H1 (cell line): ENCODE measurements at regions not wholly inside any gene's neighbourhood (a gene's known extent, or its start where the extent isn't known, plus 50 kb on each side); places are given as distances from the start of the nearest gene placed in this dataset.
A peak's percentile ranks its signal among the peaks of the same experiment; 100 is the strongest.

Source experiments
- CTCF ChIA-PET: fragments of 300-600 bp; sonication (Branson Sonifier 250); formaldehyde crosslinking; loops from one replicate; lab custom pipeline; 2021; ENCODE audit not compliant: partially characterized antibody; lab: Charles Lee
- POLR2A ChIA-PET: fragments of 300-600 bp; sonication (Branson Sonifier 250); formaldehyde crosslinking; loops from one replicate; lab custom pipeline; 2021; ENCODE audit warnings: inconsistent platforms; ENCODE audit not compliant: partially characterized antibody; lab: Charles Lee
- DNase-seq, 2 experiments: peaks; one replicate each; pipeline versions ENCODE4 v3.0.0 to v3.0.0-alpha.2; 2010 to 2022; ENCODE audit warnings: low spot score in 2 of 2, low read depth in 1 of 2, mixed read lengths in 1 of 2
- FAIRE-seq: peaks from 2 replicates; lab custom pipeline; 2011; peaks lifted over from hg19 to GRCh38; lab: Jason Lieb, UNC
- H2AFZ ChIP-seq: 2 replicates; pipeline ENCODE4 v1.8.1; 2012; ENCODE audit warnings: low read length, inconsistent platforms
- H2AK5ac ChIP-seq: 2 replicates; pipeline ENCODE4 v1.6.1; 2013; ENCODE audit warnings: low read depth, low read length
- H2BK120ac ChIP-seq: replicated peaks from 2 replicates; pipeline ENCODE3; 2013; ENCODE audit warnings: low read depth, low read length, inconsistent platforms
- H2BK12ac ChIP-seq: 2 replicates; pipeline ENCODE4 v1.6.1; 2013; ENCODE audit warnings: low read depth, low read length
- H2BK15ac ChIP-seq: 2 replicates; pipeline ENCODE4 v1.6.1; 2013; ENCODE audit warnings: low read length
- H2BK20ac ChIP-seq: 2 replicates; pipeline ENCODE4 v1.6.1; 2013; ENCODE audit warnings: low read length
- H2BK5ac ChIP-seq: 2 replicates; pipeline ENCODE4 v1.6.1; 2013; ENCODE audit warnings: low read depth, low read length
- H3K14ac ChIP-seq: 2 replicates; pipeline ENCODE4 v1.6.1; 2013; ENCODE audit warnings: inconsistent platforms; ENCODE audit not compliant: insufficient read length
- H3K18ac ChIP-seq: 2 replicates; pipeline ENCODE4 v1.6.1; 2013; ENCODE audit warnings: low read length; ENCODE audit errors: extremely low read depth
- H3K23ac ChIP-seq: 2 replicates; pipeline ENCODE4 v1.6.1; 2013; ENCODE audit warnings: inconsistent platforms; ENCODE audit not compliant: insufficient read length
- H3K23me2 ChIP-seq: 2 replicates; pipeline ENCODE4 v1.6.1; 2013; ENCODE audit warnings: low read depth, low read length
- H3K27ac ChIP-seq: 2 replicates; pipeline ENCODE4 v1.6.1; 2011; ENCODE audit warnings: low read depth, low read length, inconsistent platforms
- H3K27me3 ChIP-seq, 4 experiments: replicated peaks in 1 of 4; 1 replicate in 1 of 4; 2 replicates in 3 of 4; pipeline versions ENCODE4 v1.6.1 to v1.8.1; 2011 to 2013; ENCODE audit warnings: low read length in 3 of 4, mild to moderate bottlenecking in 3 of 4, inconsistent platforms in 2 of 4, mixed read lengths in 2 of 4, moderate library complexity in 1 of 4; ENCODE audit not compliant: control insufficient read depth in 3 of 4, insufficient read depth in 3 of 4; ENCODE audit errors: extremely low read depth in 1 of 4
- H3K36me3 ChIP-seq, 4 experiments: 2 replicates each; pipeline versions ENCODE4 v1.6.1 to v1.8.1; 2011 to 2013; ENCODE audit warnings: mild to moderate bottlenecking in 4 of 4, low read length in 3 of 4, moderate library complexity in 2 of 4, control low read depth in 1 of 4, inconsistent platforms in 1 of 4; ENCODE audit not compliant: insufficient read depth in 4 of 4, control insufficient read depth in 2 of 4
- H3K4ac ChIP-seq: replicated peaks from 2 replicates; pipeline ENCODE3; 2013; ENCODE audit warnings: low read length, low read depth, mixed read lengths, inconsistent platforms; ENCODE audit not compliant: insufficient read length
- H3K4me1 ChIP-seq, 4 experiments: replicated peaks in 1 of 4; 1 replicate in 1 of 4; 2 replicates in 3 of 4; pipeline versions ENCODE4 v1.6.1 to v1.8.1; 2011 to 2013; ENCODE audit warnings: low read length in 3 of 4, inconsistent platforms in 2 of 4, mixed read lengths in 1 of 4; ENCODE audit not compliant: insufficient read depth in 4 of 4, control insufficient read depth in 3 of 4
- H3K4me2 ChIP-seq, 2 experiments: 2 replicates each; pipeline versions ENCODE4 v1.6.1 to v1.8.1; 2011 to 2013; ENCODE audit warnings: low read depth in 2 of 2, low read length in 2 of 2, control low read depth in 1 of 2, inconsistent platforms in 1 of 2, mild to moderate bottlenecking in 1 of 2; ENCODE audit not compliant: insufficient read depth in 1 of 2
- H3K4me3 ChIP-seq, 4 experiments: fragments of 200-600, 300-600 bp in 1 of 4; sonication (generic), shearing (Covaris generic), sonication (Bioruptor Twin) in 1 of 4; 2 replicates each; pipeline versions ENCODE4 v1.5.1 to v1.8.1; 2011 to 2016; ENCODE audit warnings: low read length in 4 of 4, low read depth in 3 of 4, control low read depth in 2 of 4, inconsistent platforms in 2 of 4, mild to moderate bottlenecking in 2 of 4, mixed read lengths in 1 of 4, moderate library complexity in 1 of 4; ENCODE audit not compliant: insufficient read depth in 2 of 4; ENCODE audit errors: extremely low read depth in 1 of 4
- H3K56ac ChIP-seq: replicated peaks from 2 replicates; pipeline ENCODE3; 2013; ENCODE audit warnings: low read depth, mild to moderate bottlenecking, mixed read lengths, low read length, inconsistent platforms; ENCODE audit not compliant: insufficient read length
- H3K79me1 ChIP-seq: 2 replicates; pipeline ENCODE4 v1.6.1; 2013; ENCODE audit warnings: low read depth, low read length, control low read depth
- H3K79me2 ChIP-seq, 2 experiments: 2 replicates each; pipeline versions ENCODE4 v1.6.1 to v1.8.1; 2012 to 2013; ENCODE audit warnings: low read length in 2 of 2, mild to moderate bottlenecking in 2 of 2, inconsistent platforms in 1 of 2; ENCODE audit not compliant: insufficient read depth in 2 of 2, control insufficient read depth in 1 of 2
- H3K9ac ChIP-seq, 4 experiments: replicated peaks in 1 of 4; 1 replicate in 1 of 4; 2 replicates in 3 of 4; pipeline versions ENCODE4 v1.6.1 to v1.8.1; 2011 to 2013; ENCODE audit warnings: low read depth in 3 of 4, low read length in 3 of 4, control low read depth in 2 of 4, mild to moderate bottlenecking in 2 of 4, moderate library complexity in 2 of 4, inconsistent platforms in 1 of 4; ENCODE audit errors: extremely low read depth in 1 of 4
- H3K9me3 ChIP-seq, 2 experiments: 2 replicates each; pipeline versions ENCODE4 v1.6.1 to v1.8.1; 2012 to 2013; ENCODE audit warnings: mild to moderate bottlenecking in 2 of 2, moderate library complexity in 2 of 2, control low read depth in 1 of 2, inconsistent platforms in 1 of 2, low read depth in 1 of 2, low read length in 1 of 2, mixed read lengths in 1 of 2; ENCODE audit not compliant: insufficient read depth in 2 of 2
- H4K20me1 ChIP-seq, 2 experiments: replicated peaks in 1 of 2; 2 replicates each; pipeline versions ENCODE3 to v1.8.1; 2011 to 2013; ENCODE audit warnings: inconsistent platforms in 2 of 2, low read length in 2 of 2, mild to moderate bottlenecking in 1 of 2; ENCODE audit not compliant: insufficient read depth in 2 of 2, control insufficient read depth in 1 of 2
- H4K5ac ChIP-seq: 2 replicates; pipeline ENCODE4 v1.6.1; 2013; ENCODE audit warnings: low read length, low read depth, mixed read lengths, inconsistent platforms; ENCODE audit not compliant: insufficient read length
- H4K8ac ChIP-seq: 2 replicates; pipeline ENCODE4 v1.8.0; 2013; ENCODE audit warnings: mild to moderate bottlenecking, moderate library complexity, low read length, inconsistent platforms; ENCODE audit not compliant: insufficient read depth; ENCODE audit errors: extremely low read depth
- H4K91ac ChIP-seq: replicated peaks from 2 replicates; pipeline ENCODE3; 2013; ENCODE audit warnings: low read length, mixed read lengths, inconsistent platforms; ENCODE audit not compliant: insufficient read length
- BACH1 ChIP-seq: IDR thresholded peaks from 2 replicates; pipeline ENCODE4 v1.6.1; 2012; ENCODE audit warnings: low read length, improper control_type of control experiment
- EP300 ChIP-seq, 2 experiments: IDR thresholded peaks; 1 replicate in 1 of 2; 2 replicates in 1 of 2; pipeline ENCODE4 v1.6.1; 2011 to 2012; ENCODE audit warnings: low read depth in 2 of 2, low read length in 2 of 2, mild to moderate bottlenecking in 2 of 2, borderline replicate concordance in 1 of 2, inconsistent platforms in 1 of 2, moderate library complexity in 1 of 2
- FOSL1 ChIP-seq: IDR thresholded peaks from 2 replicates; pipeline ENCODE4 v1.6.1; 2011; ENCODE audit warnings: mild to moderate bottlenecking, low read depth, low read length, moderate library complexity; ENCODE audit not compliant: insufficient read depth
- KDM1A ChIP-seq: fragments of 200-600, 300-600 bp; sonication (generic); IDR thresholded peaks from 2 replicates; pipeline ENCODE4 v1.7.1; 2016; ENCODE audit warnings: mild to moderate bottlenecking, low read length, borderline replicate concordance
- MAFK ChIP-seq: IDR thresholded peaks from 2 replicates; pipeline ENCODE4 v1.6.1; 2012; ENCODE audit warnings: low read depth, mild to moderate bottlenecking, improper control_type of control experiment, low read length
- NANOG ChIP-seq: IDR thresholded peaks from 2 replicates; pipeline ENCODE4 v1.6.1; 2011; ENCODE audit warnings: low read length, low read depth, mild to moderate bottlenecking, inconsistent platforms; ENCODE audit not compliant: insufficient read depth, poor library complexity, severe bottlenecking
- RAD21 ChIP-seq, 2 experiments: IDR thresholded peaks in 1 of 2; conservative IDR thresholded peaks in 1 of 2; 2 replicates each; pipeline ENCODE4 v1.6.1; 2011; ENCODE audit warnings: low read depth in 2 of 2, low read length in 2 of 2, improper control_type of control experiment in 1 of 2, inconsistent platforms in 1 of 2, mild to moderate bottlenecking in 1 of 2, moderate library complexity in 1 of 2
- RXRA ChIP-seq: IDR thresholded peaks from 2 replicates; pipeline ENCODE4 v1.6.1; 2011; ENCODE audit warnings: low read depth, mild to moderate bottlenecking, low read length, moderate library complexity; ENCODE audit not compliant: insufficient read depth
- SAP30 ChIP-seq: fragments of 300-600 bp; sonication (generic); IDR thresholded peaks from 2 replicates; pipeline ENCODE4 v1.7.1; 2012; ENCODE audit warnings: low read length, moderate library complexity, mild to moderate bottlenecking, inconsistent platforms; ENCODE audit not compliant: insufficient read depth, insufficient replicate concordance
- WGBS, 2 experiments: shearing (Covaris generic) in 1 of 2; methylation state at CpG; one replicate each; pipeline versions ENCODE4 v1.1.6 to v1.1.7; 2013 to 2015; ENCODE audit warnings: low lambda C conversion rate in 2 of 2, mixed read lengths in 2 of 2, inconsistent platforms in 1 of 2, low coverage in 1 of 2, missing lambda C conversion rate in 1 of 2; ENCODE audit not compliant: insufficient replicate concordance in 2 of 2, insufficient coverage in 1 of 2, insufficient read length in 1 of 2; ENCODE audit errors: extremely low coverage in 1 of 2, missing lambda C conversion rate in 1 of 2; 5-methylcytosine and 5-hydroxymethylcytosine counted together

- H3K4me3 ChIP-seq: peak overlapping the region in 2 of 4 experiments; percentile 5 to 44; a peak in 4 of 8 replicates
- DNase-seq: no peak
- peak overlapping the region; percentile 73 for H4K5ac ChIP-seq
- H3K4me1 ChIP-seq: peaks cover 5 to 25% (median 14%) of the 10 kb centered on the region in 4 experiments
- no peaks in the 10 kb centered on the region for H3K79me2 ChIP-seq
- H3K23ac ChIP-seq: no peak overlapping the region
- no peak overlapping the region; a peak in 1 of 7 replicates for H3K9ac ChIP-seq
- peak overlapping the region; percentile 62; the same call in 1 of the 2 replicates for H3K18ac ChIP-seq
- no peaks in the 10 kb centered on the region for H3K36me3 ChIP-seq
- H2BK5ac ChIP-seq: peak overlapping the region; percentile 83; the same call in 1 of the 2 replicates
- peak overlapping the region; percentile 43 for H2AFZ ChIP-seq
- H4K8ac ChIP-seq: peak overlapping the region; percentile 79
- ChIA-PET POLR2A (interaction anchor here (1.0 to 1.8 kb wide), 5 partner anchors 7 to 85 kb away, joined by 3 to 5 read pairs (median 4); no protein-coding TSS in a partner anchor), CTCF (interaction anchor here (0.6 to 2.0 kb wide), 11 partner anchors 13 to 342 kb away, joined by 3 to 6 read pairs (median 3); no protein-coding TSS in a partner anchor)
- H3K23me2 ChIP-seq: peaks cover 2% of the 10 kb centered on the region; the same call in 1 of the 2 replicates
- H2BK15ac ChIP-seq: peak overlapping the region; percentile 92; the same call in 1 of the 2 replicates
- 0 out of 2 replicates have a peak overlapping the region, but pooled peaks have one; percentile 96 for H2BK12ac ChIP-seq
- 39% methylated on average over 15 of the region's 23 CpGs; no CpG with 5 or more reads in 1 of the 2 experiments for WGBS, 2 experiments
- H2BK20ac ChIP-seq: peak overlapping the region; percentile 80; the same call in 1 of the 2 replicates
- peak overlapping the region; percentile 71 for H2BK120ac ChIP-seq
- peak overlapping the region; percentile 6 for H3K4ac ChIP-seq
- peak overlapping the region; percentile 27 for H4K91ac ChIP-seq
- no peaks in the 10 kb centered on the region for H4K20me1 ChIP-seq
- no peak overlapping the region for H3K56ac ChIP-seq
- peak overlapping the region; percentile 82; the same call in 1 of the 2 replicates for H2AK5ac ChIP-seq
- FAIRE-seq: no peak
- H3K14ac ChIP-seq: no peak overlapping the region
- peak overlapping the region; percentile 11; the same call in 1 of the 2 replicates for H3K27ac ChIP-seq
- no peaks in the 10 kb centered on the region for H3K27me3 ChIP-seq
- peak overlapping the region; percentile 55 to 57 for H3K4me2 ChIP-seq
- no peaks in the 10 kb centered on the region; the same call in 1 of the 2 replicates for H3K79me1 ChIP-seq
- H3K9me3 ChIP-seq: no peaks in the 10 kb centered on the region; a peak in 1 of 4 replicates
- TF ChIP-seq FOSL1 (no peak), SAP30 (no peak), KDM1A (no peak), RXRA (no peak), NANOG (no peak), MAFK (no peak), RAD21 (IDR thresholded peaks at IDR 0.05 in 1 of 2, conservative IDR thresholded peaks at IDR 0.05 in 1 of 2; ENCODE audit: low read depth in 2 of 2, low read length in 2 of 2) (no peak), BACH1 (no peak), EP300 (IDR thresholded peaks at IDR 0.05; ENCODE audit: borderline replicate concordance in 1 of 2, low read depth in 2 of 2, low read length in 2 of 2) (no peak)
Observed at GRCh38 chr11:126146454-126147192, 64.8 kb downstream of the RPUSD4 start.
